ENCODE measurements at regions not wholly inside any gene's neighbourhood (a gene's known extent, or its start where the extent isn't known, plus 50 kb on each side); places are given as distances from the start of the nearest gene placed in this dataset.
"Not testable (repeated sequence)": the region's sequence is repeated elsewhere in the genome, so short reads cannot be mapped to it uniquely, and the experiment has no call there.

DNA sequence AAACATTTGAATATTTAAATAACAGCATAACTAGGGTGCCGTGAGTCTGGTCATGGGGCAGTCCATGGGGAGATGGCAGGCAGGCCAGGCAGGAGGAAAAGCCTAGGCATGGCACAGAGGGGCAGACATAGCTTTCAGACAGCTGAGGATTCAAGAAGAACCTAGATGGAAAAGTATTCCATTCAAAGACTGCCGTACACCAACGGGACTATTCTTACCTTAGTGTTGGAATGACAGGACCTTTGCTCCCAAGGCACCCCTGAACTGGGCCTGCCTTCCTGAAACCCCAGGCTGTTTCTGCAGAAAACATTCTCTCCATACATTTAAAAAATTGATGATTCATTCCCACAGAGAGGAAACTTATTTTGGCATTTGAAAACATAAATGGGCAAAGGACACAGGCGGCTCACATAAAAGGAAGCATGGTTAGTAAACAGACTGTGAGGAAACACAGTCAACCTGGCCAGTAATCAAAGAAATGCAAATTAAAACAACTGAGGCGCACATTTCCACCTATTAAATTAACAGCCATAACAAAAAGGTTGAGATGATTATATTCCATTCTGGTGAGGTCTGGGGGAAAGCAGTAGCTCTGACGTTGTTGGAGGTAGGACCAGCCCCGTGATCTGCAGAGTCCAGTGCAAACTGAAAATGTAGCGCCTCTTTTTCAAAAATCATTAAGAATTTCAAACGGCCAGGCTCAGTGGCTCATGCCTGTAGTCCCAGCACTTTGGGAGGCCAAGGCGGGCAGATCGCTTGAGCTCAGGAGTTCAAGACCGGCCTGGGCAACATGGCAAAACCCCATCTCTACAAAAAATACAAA lies 71.3 kb upstream of the SMAD3 start:
- Histone ChIP-seq H3K9ac (no peak overlapping the region), H3K36me3 (ENCODE audit: insufficient read depth) (no peaks in the 10 kb centered on the region), H4K20me1 (ENCODE audit: insufficient read depth) (no peaks in the 10 kb centered on the region), H3K4me2 (no peak overlapping the region), H3K79me2 (ENCODE audit: insufficient read depth, low read depth) (no peaks in the 10 kb centered on the region), H2AFZ (ENCODE audit: low read depth) (no peak overlapping the region), H3K4me1 (ENCODE audit: low read depth, poor library complexity, severe bottlenecking) (no peaks in the 10 kb centered on the region), H3K27me3 (ENCODE audit: insufficient read depth, low read depth) (no peaks in the 10 kb centered on the region), H3K27ac (no peak overlapping the region), H3K4me3 (IDR thresholded peaks at IDR 0.05; ENCODE audit: insufficient read depth, low read depth, low read length) (no peak overlapping the region)
- TF ChIP-seq, protein P1, sequence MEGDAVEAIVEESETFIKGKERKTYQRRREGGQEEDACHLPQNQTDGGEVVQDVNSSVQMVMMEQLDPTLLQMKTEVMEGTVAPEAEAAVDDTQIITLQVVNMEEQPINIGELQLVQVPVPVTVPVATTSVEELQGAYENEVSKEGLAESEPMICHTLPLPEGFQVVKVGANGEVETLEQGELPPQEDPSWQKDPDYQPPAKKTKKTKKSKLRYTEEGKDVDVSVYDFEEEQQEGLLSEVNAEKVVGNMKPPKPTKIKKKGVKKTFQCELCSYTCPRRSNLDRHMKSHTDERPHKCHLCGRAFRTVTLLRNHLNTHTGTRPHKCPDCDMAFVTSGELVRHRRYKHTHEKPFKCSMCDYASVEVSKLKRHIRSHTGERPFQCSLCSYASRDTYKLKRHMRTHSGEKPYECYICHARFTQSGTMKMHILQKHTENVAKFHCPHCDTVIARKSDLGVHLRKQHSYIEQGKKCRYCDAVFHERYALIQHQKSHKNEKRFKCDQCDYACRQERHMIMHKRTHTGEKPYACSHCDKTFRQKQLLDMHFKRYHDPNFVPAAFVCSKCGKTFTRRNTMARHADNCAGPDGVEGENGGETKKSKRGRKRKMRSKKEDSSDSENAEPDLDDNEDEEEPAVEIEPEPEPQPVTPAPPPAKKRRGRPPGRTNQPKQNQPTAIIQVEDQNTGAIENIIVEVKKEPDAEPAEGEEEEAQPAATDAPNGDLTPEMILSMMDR (conservative IDR thresholded peaks at IDR 0.05; ENCODE audit: low read depth, low read length) = no peak

DNA sequence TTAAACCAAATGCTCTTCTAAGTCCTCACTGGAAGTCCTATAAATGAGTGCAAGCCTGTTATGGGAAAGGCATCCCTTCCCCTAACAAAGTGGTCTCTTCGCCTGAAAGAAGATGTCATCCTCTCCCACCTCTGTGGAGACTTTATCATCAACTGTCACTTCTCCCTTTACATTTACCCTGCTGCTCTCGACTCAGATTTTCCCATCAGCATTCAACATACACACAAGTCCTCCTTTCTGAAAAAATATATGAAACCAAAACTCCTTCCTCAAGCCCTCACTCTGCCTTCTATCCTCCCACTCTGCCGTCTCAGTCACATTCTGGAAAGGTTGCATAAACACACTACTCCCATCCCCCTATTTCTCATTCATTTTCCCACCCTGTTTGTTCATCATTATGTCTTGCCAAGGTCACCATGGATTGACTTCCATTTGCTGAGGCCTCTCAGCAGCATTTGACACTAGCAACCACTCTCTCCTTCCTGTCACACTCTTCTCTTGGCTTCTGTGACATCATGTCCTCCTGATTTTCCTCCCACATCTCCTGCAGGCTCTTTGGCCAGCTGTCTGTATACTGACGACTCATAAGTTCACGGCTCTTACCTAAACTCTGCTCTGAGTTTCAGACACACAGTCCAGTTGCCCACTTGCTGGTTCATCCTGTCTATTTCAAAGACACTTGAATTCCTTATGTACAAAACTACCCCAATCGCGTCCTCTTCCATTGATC lies 70.3 kb upstream of the SMAD3 start:
- H3K4me2 ChIP-seq = no peak overlapping the region
- H3K36me3 ChIP-seq (ENCODE audit: insufficient read depth) = no peaks in the 10 kb centered on the region
- no peak overlapping the region for H3K9ac ChIP-seq
- H3K4me1 ChIP-seq (ENCODE audit: low read depth, poor library complexity, severe bottlenecking) = no peaks in the 10 kb centered on the region
- H2AFZ ChIP-seq (ENCODE audit: low read depth) = no peak overlapping the region
- no peak overlapping the region for H3K27ac ChIP-seq
- H3K4me3 ChIP-seq (IDR thresholded peaks at IDR 0.05; ENCODE audit: insufficient read depth, low read depth, low read length) = no peak overlapping the region
- H3K79me2 ChIP-seq (ENCODE audit: insufficient read depth, low read depth) = no peaks in the 10 kb centered on the region
- TF ChIP-seq, protein P1 (conservative IDR thresholded peaks at IDR 0.05; ENCODE audit: low read depth, low read length) = no peak
- no peaks in the 10 kb centered on the region for H4K20me1 ChIP-seq (ENCODE audit: insufficient read depth)
- H3K27me3 ChIP-seq (ENCODE audit: insufficient read depth, low read depth) = no peaks in the 10 kb centered on the region

GRCh38 chr15:66996094-66996493 lies 69.3 kb upstream of the SMAD3 start:
- Histone ChIP-seq H3K4me2 (no peak overlapping the region), H3K27me3 (ENCODE audit: insufficient read depth, low read depth) (no peaks in the 10 kb centered on the region), H3K79me2 (ENCODE audit: insufficient read depth, low read depth) (no peaks in the 10 kb centered on the region), H3K36me3 (ENCODE audit: insufficient read depth) (no peaks in the 10 kb centered on the region), H2AFZ (ENCODE audit: low read depth) (no peak overlapping the region), H3K4me3 (IDR thresholded peaks at IDR 0.05; ENCODE audit: insufficient read depth, low read depth, low read length) (no peak overlapping the region), H4K20me1 (ENCODE audit: insufficient read depth) (no peaks in the 10 kb centered on the region), H3K9ac (no peak overlapping the region), H3K4me1 (ENCODE audit: low read depth, poor library complexity, severe bottlenecking) (no peaks in the 10 kb centered on the region), H3K27ac (no peak overlapping the region)
- TF ChIP-seq, protein P1 (conservative IDR thresholded peaks at IDR 0.05; ENCODE audit: low read depth, low read length) = no peak

- Histone ChIP-seq H3K79me2 (ENCODE audit: insufficient read depth, low read depth) (no peaks in the 10 kb centered on the region), H3K4me1 (ENCODE audit: low read depth, poor library complexity, severe bottlenecking) (no peaks in the 10 kb centered on the region), H3K9ac (no peak overlapping the region), H3K4me2 (no peak overlapping the region), H4K20me1 (ENCODE audit: insufficient read depth) (no peaks in the 10 kb centered on the region), H3K4me3 (IDR thresholded peaks at IDR 0.05; ENCODE audit: insufficient read depth, low read depth, low read length) (no peak overlapping the region), H3K27ac (no peak overlapping the region), H2AFZ (ENCODE audit: low read depth) (no peak overlapping the region), H3K36me3 (ENCODE audit: insufficient read depth) (no peaks in the 10 kb centered on the region), H3K27me3 (ENCODE audit: insufficient read depth, low read depth) (no peaks in the 10 kb centered on the region)
- TF ChIP-seq, protein P1 (conservative IDR thresholded peaks at IDR 0.05; ENCODE audit: low read depth, low read length) = no peak
Measured at GRCh38 chr15:66997212-66997611, 68.2 kb upstream of the SMAD3 start.

GRCh38 chr15:66998234-66998633 lies 67.2 kb upstream of the SMAD3 start:
- not testable (repeated sequence) for H3K79me2 ChIP-seq (ENCODE audit: insufficient read depth, low read depth); H3K36me3 ChIP-seq (ENCODE audit: insufficient read depth); H3K4me2 ChIP-seq; H3K9ac ChIP-seq; H3K27ac ChIP-seq; H3K4me1 ChIP-seq (ENCODE audit: low read depth, poor library complexity, severe bottlenecking); H4K20me1 ChIP-seq (ENCODE audit: insufficient read depth); H2AFZ ChIP-seq (ENCODE audit: low read depth); H3K4me3 ChIP-seq (IDR thresholded peaks at IDR 0.05; ENCODE audit: insufficient read depth, low read depth, low read length); H3K27me3 ChIP-seq (ENCODE audit: insufficient read depth, low read depth)
